ENCODE measurements at regions not wholly inside any gene's neighbourhood (a gene's known extent, or its start where the extent isn't known, plus 50 kb on each side); places are given as distances from the start of the nearest gene placed in this dataset.

GRCh38 chr6:84362193-84362821 is 134.9 kb upstream of the CEP162 start:
- H3K4me2 ChIP-seq (ENCODE audit: low read length) = no peak overlapping the region
- no peak overlapping the region for H3K9ac ChIP-seq (ENCODE audit: low read depth, low read length)
- H3K4me3 ChIP-seq (ENCODE audit: low read length) = no peak overlapping the region
- no peaks in the 10 kb centered on the region for H3K9me3 ChIP-seq (replicated peaks; ENCODE audit: low read length)
- peaks cover 13% of the 10 kb centered on the region for H3K4me1 ChIP-seq (ENCODE audit: control insufficient read depth, insufficient read depth, low read length)
- H3K36me3 ChIP-seq (ENCODE audit: insufficient read depth, low read length) = no peaks in the 10 kb centered on the region
- H3K27me3 ChIP-seq (ENCODE audit: control insufficient read depth, insufficient read depth, low read length) = no peaks in the 10 kb centered on the region

GRCh38 chr6:84361372-84362192 is 134.1 kb upstream of the CEP162 start:
- Histone ChIP-seq H3K9ac (ENCODE audit: low read depth, low read length) (no peak overlapping the region), H3K36me3 (ENCODE audit: insufficient read depth, low read length) (no peaks in the 10 kb centered on the region), H3K27me3 (ENCODE audit: control insufficient read depth, insufficient read depth, low read length) (no peaks in the 10 kb centered on the region), H3K4me1 (ENCODE audit: control insufficient read depth, insufficient read depth, low read length) (peaks cover 18% of the 10 kb centered on the region), H3K4me3 (ENCODE audit: low read length) (no peak overlapping the region), H3K4me2 (ENCODE audit: low read length) (no peak overlapping the region), H3K9me3 (replicated peaks; ENCODE audit: low read length) (no peaks in the 10 kb centered on the region)

- Histone ChIP-seq H3K9me3 (replicated peaks; ENCODE audit: low read length) (no peaks in the 10 kb centered on the region), H3K4me3 (ENCODE audit: low read length) (no peak overlapping the region), H3K9ac (ENCODE audit: low read depth, low read length) (no peak overlapping the region), H3K4me2 (ENCODE audit: low read length) (no peak overlapping the region), H3K4me1 (ENCODE audit: control insufficient read depth, insufficient read depth, low read length) (peaks cover 23% of the 10 kb centered on the region), H3K36me3 (ENCODE audit: insufficient read depth, low read length) (no peaks in the 10 kb centered on the region), H3K27me3 (ENCODE audit: control insufficient read depth, insufficient read depth, low read length) (no peaks in the 10 kb centered on the region)
Observed at GRCh38 chr6:84360039-84360438, 132.6 kb upstream of the CEP162 start.

- Histone ChIP-seq H3K4me3 (ENCODE audit: low read length) (no peak overlapping the region), H3K36me3 (ENCODE audit: insufficient read depth, low read length) (no peaks in the 10 kb centered on the region), H3K4me1 (ENCODE audit: control insufficient read depth, insufficient read depth, low read length) (peaks cover 23% of the 10 kb centered on the region), H3K9me3 (replicated peaks; ENCODE audit: low read length) (no peaks in the 10 kb centered on the region), H3K4me2 (ENCODE audit: low read length) (no peak overlapping the region), H3K27me3 (ENCODE audit: control insufficient read depth, insufficient read depth, low read length) (no peaks in the 10 kb centered on the region), H3K9ac (ENCODE audit: low read depth, low read length) (no peak overlapping the region)
Observed at GRCh38 chr6:84358581-84358980, 131.1 kb upstream of the CEP162 start.

GRCh38 chr6:84357631-84358030 is 130.2 kb upstream of the CEP162 start:
- H3K4me3 ChIP-seq (ENCODE audit: low read length) = no peak overlapping the region
- no peak overlapping the region for H3K4me2 ChIP-seq (ENCODE audit: low read length)
- H3K36me3 ChIP-seq (ENCODE audit: insufficient read depth, low read length) = no peaks in the 10 kb centered on the region
- H3K4me1 ChIP-seq (ENCODE audit: control insufficient read depth, insufficient read depth, low read length) = peaks cover 23% of the 10 kb centered on the region
- H3K27me3 ChIP-seq (ENCODE audit: control insufficient read depth, insufficient read depth, low read length) = no peaks in the 10 kb centered on the region
- H3K9me3 ChIP-seq (replicated peaks; ENCODE audit: low read length) = no peaks in the 10 kb centered on the region
- H3K9ac ChIP-seq (ENCODE audit: low read depth, low read length) = no peak overlapping the region

GRCh38 chr6:84356907-84357306 is 129.5 kb upstream of the CEP162 start:
- peak overlapping the region; percentile 14 for H3K9ac ChIP-seq (ENCODE audit: low read depth, low read length)
- H3K4me2 ChIP-seq (ENCODE audit: low read length) = peak overlapping the region; percentile 25
- H3K9me3 ChIP-seq (replicated peaks; ENCODE audit: low read length) = no peaks in the 10 kb centered on the region
- H3K4me3 ChIP-seq (ENCODE audit: low read length) = no peak overlapping the region
- H3K4me1 ChIP-seq (ENCODE audit: control insufficient read depth, insufficient read depth, low read length) = peaks cover 23% of the 10 kb centered on the region
- no peaks in the 10 kb centered on the region for H3K27me3 ChIP-seq (ENCODE audit: control insufficient read depth, insufficient read depth, low read length)
- no peaks in the 10 kb centered on the region for H3K36me3 ChIP-seq (ENCODE audit: insufficient read depth, low read length)

GRCh38 chr6:84353459-84354423 is 126.3 kb upstream of the CEP162 start:
- no peaks in the 10 kb centered on the region for H3K36me3 ChIP-seq (ENCODE audit: insufficient read depth, low read length)
- H3K9ac ChIP-seq (ENCODE audit: low read depth, low read length) = no peak overlapping the region
- no peaks in the 10 kb centered on the region for H3K9me3 ChIP-seq (replicated peaks; ENCODE audit: low read length)
- no peaks in the 10 kb centered on the region for H3K27me3 ChIP-seq (ENCODE audit: control insufficient read depth, insufficient read depth, low read length)
- peaks cover 17% of the 10 kb centered on the region for H3K4me1 ChIP-seq (ENCODE audit: control insufficient read depth, insufficient read depth, low read length)
- H3K4me3 ChIP-seq (ENCODE audit: low read length) = no peak overlapping the region
- no peak overlapping the region for H3K4me2 ChIP-seq (ENCODE audit: low read length)

GRCh38 chr6:84350397-84350796 is 123.0 kb upstream of the CEP162 start:
- Histone ChIP-seq H3K9ac (ENCODE audit: low read depth, low read length) (no peak overlapping the region), H3K4me1 (ENCODE audit: control insufficient read depth, insufficient read depth, low read length) (no peaks in the 10 kb centered on the region), H3K27me3 (ENCODE audit: control insufficient read depth, insufficient read depth, low read length) (no peaks in the 10 kb centered on the region), H3K36me3 (ENCODE audit: insufficient read depth, low read length) (no peaks in the 10 kb centered on the region), H3K9me3 (replicated peaks; ENCODE audit: low read length) (no peaks in the 10 kb centered on the region), H3K4me2 (ENCODE audit: low read length) (no peak overlapping the region), H3K4me3 (ENCODE audit: low read length) (no peak overlapping the region)

- H3K9me3 ChIP-seq (replicated peaks; ENCODE audit: low read length) = no peaks in the 10 kb centered on the region
- H3K36me3 ChIP-seq (ENCODE audit: insufficient read depth, low read length) = no peaks in the 10 kb centered on the region
- no peaks in the 10 kb centered on the region for H3K27me3 ChIP-seq (ENCODE audit: control insufficient read depth, insufficient read depth, low read length)
- no peaks in the 10 kb centered on the region for H3K4me1 ChIP-seq (ENCODE audit: control insufficient read depth, insufficient read depth, low read length)
- H3K4me2 ChIP-seq (ENCODE audit: low read length) = no peak overlapping the region
- H3K4me3 ChIP-seq (ENCODE audit: low read length) = no peak overlapping the region
- H3K9ac ChIP-seq (ENCODE audit: low read depth, low read length) = no peak overlapping the region
Observed at GRCh38 chr6:84349542-84349941, 122.1 kb upstream of the CEP162 start.

- Histone ChIP-seq H3K36me3 (ENCODE audit: insufficient read depth, low read length) (no peaks in the 10 kb centered on the region), H3K27me3 (ENCODE audit: control insufficient read depth, insufficient read depth, low read length) (no peaks in the 10 kb centered on the region), H3K4me1 (ENCODE audit: control insufficient read depth, insufficient read depth, low read length) (no peaks in the 10 kb centered on the region)
Observed at GRCh38 chr6:84348801-84349200, 121.4 kb upstream of the CEP162 start.

GRCh38 chr6:84346372-84346771 is 118.9 kb upstream of the CEP162 start:
- no peaks in the 10 kb centered on the region for H3K9me3 ChIP-seq (replicated peaks; ENCODE audit: low read length)
- H3K27me3 ChIP-seq (ENCODE audit: control insufficient read depth, insufficient read depth, low read length) = no peaks in the 10 kb centered on the region
- H3K4me3 ChIP-seq (ENCODE audit: low read length) = no peak overlapping the region
- H3K4me1 ChIP-seq (ENCODE audit: control insufficient read depth, insufficient read depth, low read length) = no peaks in the 10 kb centered on the region
- H3K4me2 ChIP-seq (ENCODE audit: low read length) = no peak overlapping the region
- no peak overlapping the region for H3K9ac ChIP-seq (ENCODE audit: low read depth, low read length)
- no peaks in the 10 kb centered on the region for H3K36me3 ChIP-seq (ENCODE audit: insufficient read depth, low read length)

More at GRCh38 chr6:84348801-84349200, 121.4 kb upstream of the CEP162 start:
- no peak overlapping the region for H3K9ac ChIP-seq (ENCODE audit: low read depth, low read length)
- no peaks in the 10 kb centered on the region for H3K9me3 ChIP-seq (replicated peaks; ENCODE audit: low read length)
- no peak overlapping the region for H3K4me3 ChIP-seq (ENCODE audit: low read length)
- no peak overlapping the region for H3K4me2 ChIP-seq (ENCODE audit: low read length)

Data from skeletal muscle satellite cell (primary cell).